ENCODE measurements at regions not wholly inside any gene's neighbourhood (a gene's known extent, or its start where the extent isn't known, plus 50 kb on each side); places are given as distances from the start of the nearest gene placed in this dataset.
"Not testable (repeated sequence)": the region's sequence is repeated elsewhere in the genome, so short reads cannot be mapped to it uniquely, and the experiment has no call there.

DNA sequence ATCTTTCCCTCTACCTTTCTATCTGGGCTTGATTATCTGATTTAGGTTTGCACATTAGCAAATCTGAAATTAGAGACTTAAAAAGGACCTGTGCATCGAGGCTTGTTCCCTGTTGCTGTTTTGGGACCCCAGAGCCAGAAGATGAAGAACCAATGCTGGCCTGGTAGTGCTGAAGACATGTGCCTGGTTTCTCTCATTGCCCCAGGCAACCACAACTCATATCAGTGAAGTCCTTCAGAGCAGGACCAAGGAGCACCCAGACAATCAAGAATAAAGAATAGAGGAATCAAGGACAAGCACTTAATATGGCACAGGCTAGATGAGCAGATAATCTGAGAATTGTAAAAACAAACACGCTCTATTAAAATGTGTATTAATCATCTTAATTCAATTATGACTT is 362.7 kb downstream of the DMRTA1 start:
- DNase-seq (ENCODE audit: low spot score) = no peak
- intact Hi-C loops (cut with DNase I) = no loop called here

DNA sequence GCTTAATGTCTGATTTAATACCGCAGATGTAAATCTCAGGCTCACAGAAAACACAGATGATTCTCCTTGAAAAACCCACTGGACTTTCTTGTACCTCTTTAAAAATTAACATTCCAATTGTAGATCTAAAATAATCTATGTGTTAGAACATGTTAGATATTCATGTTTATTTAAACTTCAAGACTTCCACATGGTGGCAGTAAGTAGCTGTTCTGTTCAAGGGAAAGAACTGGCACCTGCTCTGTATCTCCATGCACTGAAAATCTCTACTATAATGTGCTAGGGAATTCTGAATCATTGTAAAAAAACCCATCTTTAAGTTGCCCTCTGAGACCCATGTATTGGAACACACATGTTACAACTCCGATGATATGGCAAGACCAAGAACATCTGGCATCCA is 366.9 kb downstream of the DMRTA1 start:
- intact Hi-C loops (cut with DNase I) = no loop called here
- no peak for DNase-seq (ENCODE audit: low spot score)

DNA sequence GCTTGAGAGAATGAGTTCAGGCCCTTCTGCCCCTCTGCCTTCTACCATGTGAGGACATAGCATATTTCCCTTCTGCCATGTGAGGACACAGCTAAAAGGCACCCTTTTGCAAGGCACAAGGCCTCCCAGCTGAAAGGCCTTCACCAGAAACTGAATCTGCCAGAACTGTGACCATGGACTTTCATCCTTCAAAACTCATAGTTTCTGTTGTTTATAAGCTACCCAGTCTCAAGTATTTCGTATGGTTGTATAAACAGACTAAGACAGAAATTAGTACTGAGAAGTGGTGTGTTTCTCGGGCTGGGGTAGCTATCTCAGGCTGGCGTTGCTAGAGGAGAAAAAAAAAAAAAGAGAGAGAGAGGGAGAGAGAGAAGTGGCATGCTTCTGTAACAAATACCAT is 368.6 kb downstream of the DMRTA1 start:
- intact Hi-C loops (cut with DNase I) = no loop called here
- no peak for DNase-seq (ENCODE audit: low spot score)

DNA sequence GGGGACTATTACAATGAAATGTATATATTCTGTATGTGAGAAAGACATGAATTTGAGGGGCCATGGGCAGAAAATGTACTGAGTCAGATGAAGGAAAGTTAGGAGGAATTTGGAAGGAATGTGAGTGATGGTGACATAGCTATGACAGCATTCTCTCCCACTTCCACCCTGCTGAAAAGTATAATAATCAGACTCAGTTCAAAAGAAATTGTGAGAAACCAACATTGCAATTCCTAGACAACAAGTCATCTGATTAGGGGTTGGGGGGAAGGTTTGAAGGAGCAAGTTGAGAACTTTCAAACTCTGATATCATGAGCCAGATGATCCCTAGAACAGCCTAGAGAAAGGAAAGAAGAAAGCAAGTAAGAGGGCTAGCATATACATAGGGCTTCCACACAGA is 370.6 kb downstream of the DMRTA1 start:
- intact Hi-C loops (cut with DNase I) = no loop called here
- DNase-seq (ENCODE audit: low spot score) = no peak

DNA sequence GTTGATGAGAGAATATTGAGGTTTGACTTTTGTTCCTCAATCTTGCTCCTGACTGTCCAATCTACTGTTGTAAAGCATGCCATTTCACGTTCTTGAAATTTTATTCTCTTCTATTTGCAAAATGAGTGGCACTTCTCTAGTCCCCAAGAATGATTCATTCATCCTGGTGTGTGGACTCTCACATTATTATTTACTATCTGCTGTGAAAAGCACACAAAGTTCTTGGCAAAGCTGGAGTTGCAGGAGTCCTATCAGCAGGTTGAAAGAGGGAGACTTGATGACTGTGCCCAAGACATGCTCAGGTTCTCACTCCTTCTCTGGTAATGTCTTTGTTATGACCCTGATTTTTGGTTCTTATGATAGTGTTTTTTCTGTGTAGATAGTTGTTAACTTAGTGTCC is 382.6 kb downstream of the DMRTA1 start:
- intact Hi-C loops (cut with DNase I) = no loop called here
- DNase-seq (ENCODE audit: low spot score) = no peak

DNA sequence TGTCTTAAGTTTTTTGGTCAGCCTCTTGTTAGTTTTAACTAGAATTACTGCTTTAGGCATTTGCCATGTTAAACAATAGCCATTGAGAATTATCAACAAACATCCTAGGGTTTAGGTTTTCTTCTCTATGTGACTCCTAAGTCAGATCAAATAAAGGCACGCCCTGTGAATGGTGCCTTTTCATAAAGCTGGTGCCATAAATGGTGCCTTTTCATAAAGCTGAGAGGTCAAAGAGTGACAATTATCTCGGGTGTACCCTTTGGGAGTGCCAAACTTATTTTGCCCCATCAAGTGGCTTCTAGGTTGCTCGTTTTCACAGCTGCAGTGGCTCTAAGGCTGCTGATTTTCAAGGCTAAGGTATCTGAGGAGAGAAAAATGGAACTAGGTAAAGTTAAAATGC is 391.6 kb downstream of the DMRTA1 start:
- intact Hi-C loops (cut with DNase I) = no loop called here
- DNase-seq (ENCODE audit: low spot score) = no peak

DNA sequence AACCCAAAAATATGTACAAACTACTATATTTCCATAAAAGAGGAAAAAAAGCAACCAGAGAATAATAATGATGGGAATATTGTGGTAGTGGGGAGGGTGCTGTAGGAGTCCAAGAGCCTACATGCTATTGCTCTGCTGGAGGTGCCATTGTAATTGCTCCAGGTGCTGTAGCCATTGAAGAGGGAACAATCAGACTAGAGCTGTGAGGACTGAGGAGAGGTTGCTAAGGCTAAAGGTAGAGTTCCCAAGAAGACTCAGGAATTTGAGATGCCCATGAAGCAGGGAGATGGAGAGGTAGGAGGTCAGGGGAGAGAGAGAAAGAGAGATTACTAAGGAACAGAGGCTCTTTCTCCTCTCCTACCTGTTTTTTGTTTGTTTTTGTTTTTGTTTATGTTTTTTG is 394.0 kb downstream of the DMRTA1 start:
- no peak for DNase-seq (ENCODE audit: low spot score)
- intact Hi-C loops (cut with DNase I) = no loop called here

DNA sequence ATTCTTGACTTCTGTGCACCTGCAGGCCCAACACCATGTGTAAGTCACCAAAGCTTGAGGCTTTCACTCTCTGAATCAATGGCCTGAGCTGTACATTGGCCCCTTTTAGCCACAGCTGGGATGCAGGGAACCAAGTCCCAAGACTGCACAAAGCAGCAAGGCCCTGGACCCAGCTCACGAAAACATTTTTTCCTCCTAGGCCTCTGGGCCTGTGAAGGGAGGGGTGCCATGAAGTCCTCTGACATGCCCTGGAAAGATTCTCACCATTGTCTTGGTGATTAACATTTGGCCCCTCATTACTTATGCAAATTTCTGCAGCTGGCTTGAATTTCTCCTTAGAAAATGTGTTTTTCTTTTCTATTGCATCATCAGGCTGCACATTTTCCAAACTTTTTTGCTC is 398.6 kb downstream of the DMRTA1 start:
- DNase-seq (ENCODE audit: low spot score); intact Hi-C loops (cut with DNase I): not testable (repeated sequence)

DNA sequence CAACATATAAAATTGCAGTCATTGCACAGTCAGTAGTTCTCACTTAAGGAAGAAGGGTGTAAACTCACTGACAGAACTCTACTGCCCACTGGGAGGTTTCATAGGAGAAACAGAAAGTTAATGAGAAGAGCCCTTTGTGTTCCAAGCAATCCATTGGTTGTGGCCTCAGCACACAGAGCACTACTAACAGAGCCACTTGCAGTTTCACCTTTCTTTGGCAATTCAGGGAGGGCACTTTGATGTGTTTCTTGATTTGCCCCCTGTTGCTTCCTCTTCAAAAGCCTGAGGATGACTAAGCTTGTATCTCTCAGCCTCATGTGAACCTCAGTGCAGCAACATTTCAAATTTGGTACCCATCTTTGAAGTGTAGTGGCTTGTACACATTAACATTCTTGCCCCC is 409.4 kb downstream of the DMRTA1 start:
- intact Hi-C loops (cut with DNase I) = no loop called here

DNA sequence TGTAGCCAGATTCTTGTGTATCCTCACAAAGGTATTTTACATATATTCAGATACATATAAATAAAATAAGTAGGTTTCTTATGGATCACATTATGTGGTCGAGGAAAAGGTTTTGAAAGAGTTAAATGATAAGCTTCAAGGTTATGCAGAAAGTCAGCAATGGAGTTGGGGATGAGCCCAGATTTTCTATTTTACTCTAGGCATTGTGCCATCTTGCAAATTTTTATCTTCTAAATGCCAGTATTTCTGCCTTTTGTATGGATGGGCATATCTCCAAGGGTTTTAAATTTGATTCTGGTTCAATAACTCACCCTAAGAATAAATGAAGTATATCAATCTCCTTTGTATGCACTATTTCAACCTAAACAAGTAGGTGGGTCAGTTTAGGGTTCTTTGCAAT is 410.7 kb downstream of the DMRTA1 start:
- no peak for DNase-seq (ENCODE audit: low spot score)
- intact Hi-C loops (cut with DNase I) = no loop called here

More for the DNA sequence above, 409.4 kb downstream of the DMRTA1 start:
- DNase-seq (ENCODE audit: low spot score) = no peak

DNA sequence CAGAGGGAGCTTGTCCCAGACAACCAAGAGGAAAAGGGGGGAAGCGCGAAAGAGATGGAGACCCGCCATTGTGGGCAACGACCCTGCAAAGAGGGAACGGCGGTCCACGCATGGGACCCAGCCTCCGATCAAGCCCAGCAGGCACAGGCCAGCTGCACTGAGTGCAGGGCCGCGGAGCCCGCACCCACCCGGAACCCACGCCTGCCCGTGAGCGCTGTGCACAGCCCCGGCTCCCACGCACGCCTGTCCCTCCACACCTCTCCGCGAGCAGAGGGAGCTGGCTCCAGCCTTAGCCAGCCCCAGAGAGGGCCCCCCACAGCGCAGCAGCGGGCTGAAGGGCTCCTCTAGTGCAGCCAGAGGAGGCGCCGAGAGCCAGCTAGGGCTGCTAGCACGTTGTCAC is 416.5 kb downstream of the DMRTA1 start:
- DNase-seq (ENCODE audit: low spot score) = no peak
- intact Hi-C loops (cut with DNase I) = no loop called here

DNA sequence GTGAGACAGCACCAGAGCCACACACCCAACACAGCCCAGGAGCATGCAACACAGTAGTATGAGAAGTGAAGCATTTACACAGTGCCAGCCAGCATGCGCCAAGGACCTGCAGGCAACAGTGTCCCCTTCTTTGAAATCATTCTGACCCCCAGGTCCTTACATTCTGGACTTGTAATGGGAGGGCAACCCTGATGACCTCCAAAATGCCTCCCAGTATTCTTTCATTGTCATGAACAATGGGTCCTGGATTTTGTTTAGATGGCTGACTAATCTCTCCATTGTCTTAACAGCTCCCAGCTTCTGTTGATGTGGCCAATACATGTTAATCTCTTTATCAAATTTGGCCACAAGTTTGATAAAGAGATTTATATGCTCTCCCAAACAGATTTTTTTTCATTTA is 417.1 kb downstream of the DMRTA1 start:
- DNase-seq (ENCODE audit: low spot score) = no peak
- intact Hi-C loops (cut with DNase I) = no loop called here

DNA sequence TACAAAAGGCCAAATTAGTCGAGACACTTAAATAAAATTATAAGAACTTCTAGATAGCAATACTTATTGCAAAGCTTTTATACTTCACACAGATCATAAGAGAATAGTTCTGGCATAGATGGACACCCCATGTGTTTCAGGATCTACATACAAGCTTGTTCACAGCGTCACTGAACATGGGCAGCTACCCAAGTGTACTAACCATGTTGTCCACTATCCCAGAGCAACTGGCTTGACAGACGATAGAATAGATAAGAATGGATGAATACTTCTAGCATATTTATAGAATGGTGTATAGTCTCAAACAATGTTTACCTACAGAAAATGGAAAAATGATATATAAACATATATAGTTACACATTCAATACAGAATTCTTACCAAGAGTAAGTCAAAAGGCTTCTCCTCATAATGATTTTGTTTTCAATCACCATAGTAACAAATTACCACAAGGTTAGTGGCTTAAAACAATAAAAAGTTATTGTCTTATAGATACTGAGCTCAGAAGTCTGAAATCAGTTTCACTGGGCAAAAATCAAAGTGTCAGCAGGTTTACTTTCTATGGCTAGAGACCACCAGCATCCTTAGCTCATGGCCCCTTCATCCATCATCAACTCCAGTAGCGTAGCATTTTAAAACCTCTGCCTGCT is 446.7 kb downstream of the DMRTA1 start:
- intact Hi-C loops (cut with DNase I) = no loop called here
- no peak for DNase-seq (ENCODE audit: low spot score)

DNA sequence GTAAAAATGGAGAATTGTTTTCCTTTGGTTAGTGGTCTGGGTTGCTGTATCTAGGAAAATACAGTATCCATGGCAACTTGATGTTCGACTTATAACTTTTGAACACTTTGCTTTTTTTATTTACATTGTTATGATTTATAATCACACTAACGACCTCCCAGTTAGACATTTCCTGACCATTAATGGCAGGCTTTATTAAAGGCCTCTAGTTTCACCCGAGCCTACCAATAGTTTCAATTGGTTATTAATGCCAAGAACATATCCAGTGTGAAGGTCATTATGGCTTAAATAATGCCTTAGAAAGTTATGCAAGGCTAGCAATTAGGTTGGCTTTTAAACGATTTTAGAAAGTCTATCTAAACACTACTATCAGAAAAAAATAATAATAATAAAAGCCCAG is 452.0 kb downstream of the DMRTA1 start:
- DNase-seq (ENCODE audit: low spot score) = no peak
- intact Hi-C loops (cut with DNase I) = no loop called here

DNA sequence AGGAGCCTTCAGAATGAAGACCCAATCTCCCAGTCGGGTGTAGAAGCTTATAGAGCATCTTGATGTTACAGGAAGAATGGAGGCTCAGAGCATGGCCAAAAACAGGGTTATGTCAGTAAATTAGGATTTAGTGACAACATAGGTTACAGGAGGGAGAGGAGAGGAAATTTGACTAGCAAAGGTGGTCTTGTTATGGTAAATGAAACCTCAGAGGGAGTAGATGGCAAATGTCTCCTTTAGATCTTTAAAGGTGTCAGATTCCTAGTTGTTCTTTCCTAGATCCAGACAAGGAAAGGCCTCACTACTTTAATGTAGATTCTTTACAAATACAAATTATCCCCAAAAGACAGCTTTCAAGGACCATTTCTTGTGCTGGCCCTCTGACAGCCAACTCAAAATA is 465.0 kb downstream of the DMRTA1 start:
- intact Hi-C loops (cut with DNase I) = loop anchor here in 1 of 2 donors (5.0 kb wide), 1 partner anchor 364 kb away; no protein-coding TSS in a partner anchor
- no peak for DNase-seq (ENCODE audit: low spot score)

DNA sequence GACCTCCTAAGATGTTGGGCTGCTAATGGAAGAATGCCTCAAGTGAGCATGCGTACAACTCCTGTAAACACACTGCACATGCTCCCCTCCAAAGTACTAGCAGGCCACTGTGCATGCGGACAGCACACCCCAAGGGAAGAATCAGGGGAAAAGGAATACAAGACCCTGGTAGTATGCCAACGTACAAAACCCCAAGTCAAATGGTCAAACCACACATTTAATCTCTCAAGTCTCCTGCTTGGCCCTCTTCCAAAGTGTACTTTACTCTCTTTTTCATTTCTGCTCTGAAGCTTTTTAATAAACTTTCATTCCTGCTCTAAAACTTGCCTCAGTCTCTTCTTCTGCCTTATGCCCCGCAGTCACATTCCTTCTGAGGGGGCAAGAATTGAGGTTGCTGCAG is 466.4 kb downstream of the DMRTA1 start:
- DNase-seq (ENCODE audit: low spot score) = no peak
- intact Hi-C loops (cut with DNase I) = loop anchor here in 1 of 2 donors (5.0 kb wide), 1 partner anchor 366 kb away; no protein-coding TSS in a partner anchor

DNA sequence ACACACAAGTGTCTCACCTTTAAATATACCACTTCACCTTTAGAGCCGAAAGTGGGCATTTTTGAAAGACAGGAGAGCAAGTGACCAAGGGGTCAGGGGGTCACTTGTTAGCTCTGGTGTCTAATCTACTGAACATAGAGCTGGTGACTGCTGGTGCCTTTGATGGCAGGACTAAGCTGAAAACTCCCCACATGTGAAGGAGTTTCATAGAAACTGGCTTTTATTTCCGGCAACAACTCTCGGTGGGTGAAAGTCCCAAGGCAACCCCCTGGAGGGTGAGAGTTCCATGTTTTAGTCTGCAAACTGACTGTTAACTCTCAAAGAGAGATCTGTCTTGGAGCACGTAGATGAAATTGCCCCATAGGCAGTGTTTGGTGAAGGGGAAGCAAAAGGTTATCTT is 466.9 kb downstream of the DMRTA1 start:
- intact Hi-C loops (cut with DNase I) = loop anchor here in 1 of 2 donors (5.0 kb wide), 1 partner anchor 366 kb away; no protein-coding TSS in a partner anchor
- DNase-seq (ENCODE audit: low spot score) = no peak

DNA sequence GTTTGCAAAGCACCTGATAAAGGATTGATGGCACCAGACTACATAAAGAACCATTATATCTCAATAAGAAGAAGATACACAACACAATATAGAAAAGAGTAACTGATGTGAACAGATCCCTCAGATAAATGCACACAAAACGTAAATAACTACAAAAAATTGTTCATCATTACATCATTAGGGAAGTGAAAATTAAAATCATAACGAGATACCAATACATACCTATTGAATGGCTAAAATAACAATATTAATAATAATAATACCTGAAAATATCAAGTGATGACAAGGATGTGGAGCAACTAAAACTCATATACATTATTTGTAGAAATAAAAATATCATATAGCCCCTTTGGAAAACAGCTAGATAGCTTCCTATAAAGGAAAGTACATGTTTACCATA is 469.5 kb downstream of the DMRTA1 start:
- DNase-seq (ENCODE audit: low spot score) = no peak
- intact Hi-C loops (cut with DNase I) = no loop called here

DNA sequence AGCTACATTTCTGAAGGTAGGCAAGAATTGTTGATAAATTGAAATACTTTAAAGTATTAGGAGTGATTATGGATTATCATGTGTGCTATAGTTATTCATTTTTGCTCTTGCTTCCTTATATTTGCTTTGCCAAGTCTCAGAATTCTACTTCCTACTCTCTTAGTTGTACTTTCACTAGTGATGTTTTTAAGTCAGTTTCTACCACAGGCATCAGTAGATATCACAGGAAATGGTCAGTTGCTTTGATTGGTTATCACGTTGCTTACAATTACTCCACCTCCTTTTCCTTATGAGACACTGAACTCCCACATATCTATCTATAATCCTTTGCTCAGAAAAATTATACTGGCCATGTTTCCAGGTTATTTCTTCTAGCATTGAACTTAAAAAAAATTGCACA is 472.8 kb downstream of the DMRTA1 start:
- intact Hi-C loops (cut with DNase I) = no loop called here
- DNase-seq (ENCODE audit: low spot score) = no peak

DNA sequence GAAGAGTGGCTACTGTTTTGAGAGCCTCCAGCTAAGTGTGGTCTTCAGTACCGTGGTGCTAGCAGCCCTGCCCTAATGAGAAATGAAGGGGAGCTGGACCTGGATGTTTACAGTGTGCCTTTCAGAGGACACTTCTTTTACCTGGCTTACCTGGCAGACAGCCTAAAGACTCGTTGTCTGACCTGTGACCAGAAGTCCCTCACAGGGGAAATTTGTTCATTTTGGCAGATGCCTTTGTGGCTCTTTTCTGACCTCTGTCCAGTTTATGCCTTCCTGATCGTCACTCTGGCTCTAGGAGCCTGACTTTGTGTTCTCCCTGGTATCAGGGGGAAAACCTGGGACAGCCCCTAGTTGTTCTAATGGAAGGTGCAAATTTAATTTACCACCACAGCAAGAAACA is 475.1 kb downstream of the DMRTA1 start:
- DNase-seq (ENCODE audit: low spot score) = no peak
- intact Hi-C loops (cut with DNase I) = no loop called here

DNA sequence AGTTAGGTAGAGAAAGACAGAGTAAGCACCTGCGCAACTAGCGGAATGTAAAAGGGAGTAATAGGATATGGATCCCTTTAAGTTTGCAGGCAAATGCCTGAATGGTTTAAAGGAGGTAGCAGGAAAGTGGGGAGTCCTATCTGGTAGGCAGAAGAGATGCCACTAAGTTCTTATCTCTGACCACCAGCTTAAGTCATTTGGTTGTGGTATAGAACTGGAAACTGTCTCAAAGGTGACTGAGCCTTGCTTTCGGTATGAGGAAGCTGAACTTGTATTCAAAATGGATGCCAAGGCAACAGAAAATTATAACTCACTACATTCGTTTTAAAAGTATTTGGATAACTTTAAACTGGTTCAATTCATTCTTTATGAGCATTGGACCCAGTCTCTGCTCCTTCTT is 475.6 kb downstream of the DMRTA1 start:
- no peak for DNase-seq (ENCODE audit: low spot score)
- intact Hi-C loops (cut with DNase I) = no loop called here

DNA sequence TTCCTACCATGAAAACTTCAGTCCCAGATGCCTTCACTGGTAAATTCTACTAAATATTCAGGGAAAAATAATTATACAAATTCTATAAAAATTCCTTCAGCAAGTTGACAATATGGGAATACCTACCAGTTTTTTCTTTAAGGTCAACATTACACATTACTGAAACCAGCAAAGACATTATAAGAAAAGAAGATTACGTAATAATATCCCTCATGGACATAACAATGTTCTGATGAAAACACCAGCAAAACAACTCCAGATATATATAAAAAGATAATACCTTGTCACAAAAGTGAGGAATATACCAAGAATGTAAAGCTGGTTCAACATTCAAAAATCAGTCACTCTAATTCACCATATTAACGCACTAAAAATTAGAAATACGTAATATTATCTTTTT is 507.9 kb downstream of the DMRTA1 start:
- DNase-seq (ENCODE audit: low spot score) = no peak
- intact Hi-C loops (cut with DNase I) = no loop called here

All from posterior vena cava (tissue), 2 donors.